IPS DF 4.7 (cell line): ENCODE measurements at regions not wholly inside any gene's neighbourhood (a gene's known extent, or its start where the extent isn't known, plus 50 kb on each side); places are given as distances from the start of the nearest gene placed in this dataset.
"Not testable (repeated sequence)": the region's sequence is repeated elsewhere in the genome, so short reads cannot be mapped to it uniquely, and the experiment has no call there.

Source experiments
- DNase-seq: peaks from one replicate; pipeline ENCODE4 v3.0.0-alpha.2; 2013; ENCODE audit warnings: low spot score; ENCODE audit errors: extremely low read depth

GRCh38 chr18:61677435-61677970, 215.3 kb downstream of the RNF152 start:
- no peak for DNase-seq

GRCh38 chr18:61676773-61677434, 215.9 kb downstream of the RNF152 start:
- no peak for DNase-seq

- no peak for DNase-seq
These were observed 223.5 kb downstream of the RNF152 start for GRCh38 chr18:61669320-61669719.

DNA sequence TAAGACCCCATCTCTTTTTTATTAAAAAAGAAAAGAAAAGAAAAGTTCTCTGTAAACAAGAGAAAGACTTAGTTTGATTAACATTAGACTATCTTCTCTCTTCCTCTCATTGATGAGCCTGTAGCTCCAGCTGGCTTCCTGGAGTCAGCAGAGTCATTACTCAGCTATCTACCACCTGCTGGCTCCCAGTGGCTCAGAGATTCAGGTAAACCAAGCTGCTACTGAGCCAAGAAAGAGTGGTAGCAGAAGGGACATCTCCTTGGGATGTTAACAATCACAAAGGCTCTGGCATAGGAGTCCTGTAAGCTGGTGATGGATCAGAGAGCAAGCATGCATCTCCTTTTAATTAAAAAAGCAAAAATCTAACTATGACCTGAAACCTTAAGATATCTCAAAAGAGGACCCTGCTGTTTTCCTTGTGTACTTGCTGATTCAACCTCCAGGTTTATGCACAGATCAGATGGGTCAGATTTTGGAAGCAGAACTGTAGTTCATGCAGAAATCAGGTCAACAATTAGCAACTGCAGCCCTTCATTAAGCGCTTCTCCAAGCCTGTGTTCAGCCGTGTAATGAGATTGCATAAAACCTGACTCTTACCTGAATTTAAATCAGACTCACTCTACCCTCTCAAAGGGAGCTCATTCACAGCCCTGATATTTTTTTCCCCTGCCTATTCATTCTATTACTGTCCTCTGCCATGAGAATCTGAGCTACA, 225.8 kb downstream of the RNF152 start:
- peak; percentile 36 for DNase-seq

DNA sequence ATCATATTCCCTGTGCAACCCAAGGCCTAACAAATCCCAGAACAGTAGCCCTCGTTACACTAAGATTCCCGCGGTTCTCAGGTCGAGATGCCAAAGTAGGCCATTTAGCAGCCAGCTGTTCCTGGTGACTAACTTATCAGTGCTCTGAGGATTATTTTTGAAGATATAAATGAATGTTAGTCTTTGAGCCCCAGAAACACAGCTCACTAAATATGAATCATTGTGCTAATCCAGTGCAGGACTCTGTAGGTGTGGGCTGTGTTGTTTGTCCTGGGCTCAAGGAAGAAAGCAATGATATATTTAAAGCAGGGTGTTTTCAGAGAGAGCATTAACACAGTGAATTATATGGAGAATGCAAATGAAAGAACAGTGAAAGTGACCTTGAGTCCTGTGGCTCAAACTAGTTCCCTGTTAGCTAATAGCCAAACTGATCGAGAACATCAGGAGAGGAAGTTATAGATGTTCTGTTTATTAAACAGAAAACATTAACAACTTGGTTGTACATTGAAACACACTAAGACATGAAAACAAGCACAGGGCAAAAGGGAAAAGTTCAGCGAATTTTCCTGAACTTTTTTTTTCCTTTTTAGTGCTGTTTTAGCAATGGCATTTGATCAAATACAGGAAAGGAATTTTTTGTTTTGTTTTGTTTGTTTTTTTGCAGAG, 228.3 kb downstream of the RNF152 start:
- DNase-seq: no peak

DNA sequence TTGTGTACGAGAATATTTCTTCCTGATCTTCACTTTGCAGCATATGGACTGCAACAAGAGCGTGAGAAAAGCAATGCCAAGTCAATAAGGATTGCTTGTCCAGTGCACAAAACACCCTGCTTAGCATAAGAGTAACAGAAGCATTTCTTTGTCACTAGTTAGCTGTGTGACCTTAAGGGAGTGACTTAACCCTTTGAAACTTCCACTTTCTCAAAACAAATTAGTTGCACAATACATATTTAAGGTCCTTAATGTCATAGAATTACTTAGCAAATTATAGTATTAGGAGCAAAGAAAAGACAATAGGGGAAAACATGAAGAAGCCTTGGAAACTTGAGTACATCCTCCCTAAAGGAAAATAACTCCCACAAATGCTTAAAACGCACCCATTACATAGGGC, 230.1 kb downstream of the RNF152 start:
- DNase-seq: no peak

- DNase-seq: no peak
These were observed 234.4 kb downstream of the RNF152 start for GRCh38 chr18:61658431-61658830.

GRCh38 chr18:61657066-61657732, 235.6 kb downstream of the RNF152 start:
- DNase-seq: no peak

DNA sequence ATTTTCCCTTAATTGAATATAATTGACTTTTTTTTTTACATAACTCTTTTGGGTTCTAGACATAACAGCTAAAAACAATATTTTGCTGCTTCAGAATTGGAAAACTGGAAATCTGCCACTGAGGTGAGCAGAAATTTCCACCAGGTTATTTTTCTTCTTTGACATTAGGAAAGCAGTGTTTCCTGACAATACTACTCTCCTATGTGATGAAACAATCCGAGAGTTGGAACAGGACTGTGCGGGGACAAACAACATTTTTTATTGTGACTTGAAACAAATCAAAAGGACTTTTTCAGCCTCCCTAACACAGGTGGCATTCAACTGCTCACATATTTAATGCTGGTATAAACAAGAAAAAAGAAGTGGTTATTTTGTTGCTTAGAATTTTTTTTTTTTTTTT, 237.2 kb downstream of the RNF152 start:
- no peak for DNase-seq

- no peak for DNase-seq
These were observed 238.8 kb downstream of the RNF152 start for GRCh38 chr18:61653823-61654551.

DNA sequence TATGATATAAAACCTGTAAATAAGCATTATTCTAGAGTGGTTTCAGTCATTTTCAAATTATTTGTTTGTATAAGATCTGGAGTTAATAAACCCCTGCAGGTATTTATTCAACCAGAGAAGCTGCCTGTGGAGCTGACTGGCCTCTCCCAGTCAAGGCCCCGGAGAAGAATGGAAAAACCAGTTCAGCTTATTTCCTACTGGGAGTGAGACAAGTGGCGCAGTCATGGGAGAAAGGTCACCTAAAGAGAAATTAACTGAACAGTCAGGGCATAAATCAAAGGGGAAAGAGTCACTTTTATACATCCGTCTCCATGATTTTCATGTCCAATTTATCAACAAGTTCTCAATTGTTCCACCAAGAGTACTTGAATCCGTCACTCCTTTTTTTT, 240.9 kb downstream of the RNF152 start:
- no peak for DNase-seq

DNA sequence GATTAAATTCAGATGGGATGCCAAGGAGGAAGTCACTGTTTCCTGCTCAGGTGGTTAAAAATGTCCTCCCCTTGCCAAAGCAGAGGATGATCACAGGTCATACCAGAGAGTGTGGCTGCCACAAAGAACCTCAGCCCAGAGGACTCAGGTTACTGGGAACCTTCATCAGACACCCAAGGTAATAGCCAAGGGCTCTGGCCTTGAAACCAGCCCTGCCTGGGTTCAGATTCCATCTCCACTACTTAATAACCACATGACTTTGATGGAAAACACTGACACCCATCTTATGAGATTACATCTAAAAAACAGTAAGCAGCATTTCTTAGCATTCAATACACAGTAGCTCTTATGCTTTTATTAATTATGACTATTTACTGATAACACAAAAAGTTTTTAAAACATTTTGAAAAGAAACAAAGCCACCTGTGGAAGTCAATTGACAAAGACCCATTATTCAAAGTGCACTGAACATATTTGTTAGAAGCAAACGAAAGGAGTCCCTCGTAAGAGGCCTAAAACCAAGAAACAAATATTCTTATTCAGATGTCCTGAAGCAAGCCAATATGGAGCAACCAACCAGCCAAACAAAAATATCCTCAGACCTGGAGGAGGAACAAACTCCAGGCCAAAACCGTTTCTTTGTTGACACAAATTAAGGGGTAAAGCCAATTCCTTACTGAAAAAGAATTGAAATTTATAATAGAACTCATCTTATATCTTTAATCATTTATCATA, 241.5 kb downstream of the RNF152 start:
- DNase-seq: no peak

DNA sequence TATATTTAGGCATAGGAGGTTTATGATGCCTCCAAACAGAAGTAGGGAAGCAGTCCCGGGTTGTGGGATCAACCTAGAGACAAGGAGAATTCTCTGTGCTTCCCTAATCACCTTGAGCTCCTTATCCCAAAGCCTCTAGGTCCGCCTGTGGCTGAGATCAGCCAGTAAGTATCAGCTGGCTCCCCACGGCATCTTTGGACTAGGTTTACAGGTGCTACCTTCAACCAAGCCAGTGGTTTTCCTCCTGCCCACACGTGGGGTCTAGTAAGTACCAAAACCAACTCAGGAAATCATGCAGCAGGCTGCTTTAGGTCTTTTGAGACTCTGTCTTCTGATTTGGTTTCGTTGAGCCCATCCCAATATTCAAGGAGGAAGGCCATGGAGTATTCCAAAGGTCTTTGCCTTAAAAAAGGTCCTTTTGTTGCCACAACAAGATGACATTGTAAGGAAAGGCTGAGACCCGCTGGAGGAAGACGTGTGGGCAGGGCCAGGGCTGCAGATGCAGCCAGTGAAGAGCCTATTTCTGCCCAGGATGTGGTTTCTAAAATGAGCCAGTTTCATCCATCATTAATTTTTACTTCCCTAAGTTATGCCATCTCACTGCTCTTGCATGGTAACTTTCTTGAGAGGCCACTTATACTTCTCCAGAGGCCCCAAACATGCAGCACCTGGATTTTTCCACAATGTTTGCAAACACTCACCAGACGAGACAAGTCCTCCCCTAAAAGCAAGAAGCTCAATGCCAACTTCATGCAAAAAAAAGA, 248.7 kb downstream of the RNF152 start:
- no peak for DNase-seq

GRCh38 chr18:61639886-61640285, 252.9 kb downstream of the RNF152 start:
- no peak for DNase-seq

DNA sequence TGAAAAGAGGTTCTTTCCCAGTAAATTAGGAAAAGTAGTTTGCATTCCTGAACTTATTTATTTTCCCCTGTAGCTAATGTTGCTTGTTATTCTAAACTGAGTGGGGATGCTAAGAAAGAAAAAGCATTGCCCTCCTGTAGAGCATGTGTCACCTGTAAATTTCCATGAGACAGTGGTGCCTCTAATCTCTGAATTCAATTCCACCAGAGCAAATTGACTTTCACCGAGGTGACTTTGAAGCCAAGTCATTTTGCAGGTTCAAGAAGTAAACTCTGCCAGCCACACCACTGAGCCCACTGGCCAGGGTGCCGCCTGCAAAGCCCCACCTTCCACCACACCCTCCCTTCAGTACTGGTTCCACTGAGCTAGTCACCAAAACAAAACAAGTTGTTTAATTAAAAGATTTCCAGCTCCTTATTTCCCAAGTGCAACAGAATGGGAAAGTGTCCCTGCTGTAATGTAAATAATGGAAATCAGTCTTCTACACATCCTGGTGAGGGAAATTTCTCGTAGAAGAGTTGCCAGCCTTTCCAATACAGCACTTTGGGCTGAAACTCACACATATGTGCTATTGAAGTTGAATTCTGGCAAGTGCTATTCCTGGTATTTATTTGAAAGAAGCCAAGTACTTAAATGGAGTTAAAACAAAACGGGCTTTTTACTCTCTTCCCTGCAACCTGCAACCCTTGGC, 254.8 kb downstream of the RNF152 start:
- DNase-seq: peak; percentile 84

- no peak for DNase-seq
These were observed 255.5 kb downstream of the RNF152 start for GRCh38 chr18:61637319-61637718.

DNA sequence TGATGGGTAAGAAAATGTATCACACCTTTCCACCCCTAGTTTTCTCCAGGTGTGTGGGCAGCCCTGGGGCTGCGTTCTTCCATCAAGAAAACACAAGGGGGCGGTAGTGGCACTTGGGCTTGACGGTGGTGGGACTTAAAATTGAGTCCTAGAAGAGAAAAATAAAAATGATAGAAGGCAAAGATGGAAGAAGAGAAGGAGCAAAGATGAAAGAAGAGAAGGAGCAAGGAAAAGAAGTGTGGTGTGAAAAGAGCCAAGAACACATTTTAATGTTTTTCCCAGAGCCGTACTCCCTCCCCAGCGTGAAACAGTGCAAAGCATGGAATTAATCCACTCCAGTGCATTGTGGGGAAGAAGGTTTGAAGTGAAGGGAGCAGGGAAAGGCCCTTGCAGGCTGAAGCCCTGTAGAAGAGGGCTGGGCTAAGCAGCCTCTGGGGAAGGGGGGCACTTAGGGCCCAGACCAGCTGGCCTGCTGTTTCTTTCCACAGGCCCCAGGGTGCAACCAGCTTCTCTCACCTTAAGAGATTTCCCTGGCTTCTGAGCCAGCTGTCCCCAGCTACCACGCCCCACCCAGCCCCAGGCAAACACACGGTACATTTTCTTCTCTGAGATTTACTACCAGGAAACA, 256.8 kb downstream of the RNF152 start:
- no peak for DNase-seq

GRCh38 chr18:61628085-61628484, 264.7 kb downstream of the RNF152 start:
- no peak for DNase-seq

GRCh38 chr18:61624631-61625030, 268.2 kb downstream of the RNF152 start:
- DNase-seq: not testable (repeated sequence)
